ENCODE measurements at regions not wholly inside any gene's neighbourhood (a gene's known extent, or its start where the extent isn't known, plus 50 kb on each side); places are given as distances from the start of the nearest gene placed in this dataset.

GRCh38 chr3:73212683-73213082, 151.2 kb downstream of the EBLN2 start:
- Histone ChIP-seq H3K36me3 (no peaks in the 10 kb centered on the region), H3K4me3 (no peak overlapping the region), H3K27ac (no peak overlapping the region), H3K9me3 (no peaks in the 10 kb centered on the region), H3K4me1 (peaks cover 6% of the 10 kb centered on the region), H3K27me3 (no peaks in the 10 kb centered on the region)
- DNase-seq (ENCODE audit: low spot score in 2 of 2), result no peak
- WGBS, result 67% methylated on average over 3 of the region's 3 CpGs
- TF ChIP-seq POLR2AphosphoS5 (IDR thresholded peaks at IDR 0.05), result no peak
- TF ChIP-seq, protein P1, sequence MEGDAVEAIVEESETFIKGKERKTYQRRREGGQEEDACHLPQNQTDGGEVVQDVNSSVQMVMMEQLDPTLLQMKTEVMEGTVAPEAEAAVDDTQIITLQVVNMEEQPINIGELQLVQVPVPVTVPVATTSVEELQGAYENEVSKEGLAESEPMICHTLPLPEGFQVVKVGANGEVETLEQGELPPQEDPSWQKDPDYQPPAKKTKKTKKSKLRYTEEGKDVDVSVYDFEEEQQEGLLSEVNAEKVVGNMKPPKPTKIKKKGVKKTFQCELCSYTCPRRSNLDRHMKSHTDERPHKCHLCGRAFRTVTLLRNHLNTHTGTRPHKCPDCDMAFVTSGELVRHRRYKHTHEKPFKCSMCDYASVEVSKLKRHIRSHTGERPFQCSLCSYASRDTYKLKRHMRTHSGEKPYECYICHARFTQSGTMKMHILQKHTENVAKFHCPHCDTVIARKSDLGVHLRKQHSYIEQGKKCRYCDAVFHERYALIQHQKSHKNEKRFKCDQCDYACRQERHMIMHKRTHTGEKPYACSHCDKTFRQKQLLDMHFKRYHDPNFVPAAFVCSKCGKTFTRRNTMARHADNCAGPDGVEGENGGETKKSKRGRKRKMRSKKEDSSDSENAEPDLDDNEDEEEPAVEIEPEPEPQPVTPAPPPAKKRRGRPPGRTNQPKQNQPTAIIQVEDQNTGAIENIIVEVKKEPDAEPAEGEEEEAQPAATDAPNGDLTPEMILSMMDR (IDR thresholded peaks at IDR 0.05), result no peak
- no peak for TF ChIP-seq POLR2A (IDR thresholded peaks at IDR 0.05)

DNA sequence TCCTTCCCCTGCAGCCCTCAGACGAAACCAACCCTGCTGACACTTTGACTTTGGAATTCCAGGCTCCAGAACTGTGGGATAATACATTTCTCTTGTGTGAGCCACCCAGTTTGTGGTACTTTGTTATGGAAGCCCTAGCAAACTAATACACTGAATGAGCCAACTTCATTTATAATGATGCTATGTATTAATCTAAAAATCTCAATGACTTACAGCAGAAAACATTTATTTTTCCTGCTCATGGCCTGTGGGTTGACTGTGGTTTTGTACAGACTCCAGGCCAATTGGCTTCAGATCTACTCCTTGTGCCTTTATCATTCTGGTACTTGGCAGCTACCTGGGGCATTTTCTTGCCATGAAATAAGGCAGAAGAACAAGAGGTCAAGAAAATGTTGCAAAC, 152.4 kb downstream of the EBLN2 start:
- Histone ChIP-seq H3K27ac (no peak overlapping the region), H3K4me3 (no peak overlapping the region), H3K27me3 (no peaks in the 10 kb centered on the region), H3K36me3 (no peaks in the 10 kb centered on the region), H3K4me1 (peaks cover 6% of the 10 kb centered on the region), H3K9me3 (no peaks in the 10 kb centered on the region)
- TF ChIP-seq, protein P1 (IDR thresholded peaks at IDR 0.05), result no peak
- no peak for TF ChIP-seq POLR2AphosphoS5 (IDR thresholded peaks at IDR 0.05)
- no peak for TF ChIP-seq EP300 (IDR thresholded peaks at IDR 0.05)
- no peak for TF ChIP-seq POLR2A (IDR thresholded peaks at IDR 0.05)
- WGBS, result 94% methylated on average over 1 of the region's 1 CpG
- no peak for DNase-seq (ENCODE audit: low spot score in 2 of 2)

DNA sequence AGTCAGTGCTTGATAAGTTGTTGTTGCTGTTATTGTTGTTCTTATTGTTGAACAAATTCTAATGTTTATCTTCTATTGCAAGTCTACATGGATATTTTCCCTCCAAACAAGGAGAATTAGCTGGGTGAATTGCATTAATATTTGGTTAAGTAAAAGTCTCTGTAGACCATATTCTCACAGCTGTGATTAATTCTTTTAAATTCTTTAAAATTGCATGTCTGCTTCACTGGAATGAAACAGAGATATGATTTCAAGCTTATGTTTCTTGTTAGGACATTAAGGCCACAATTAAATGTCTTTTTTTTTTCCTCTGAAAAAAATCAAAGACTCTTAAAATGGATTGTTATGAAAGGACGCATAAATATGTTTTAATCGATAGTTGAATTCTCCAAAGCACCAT, 153.4 kb downstream of the EBLN2 start:
- WGBS, result 57% methylated on average over 2 of the region's 2 CpGs
- DNase-seq (ENCODE audit: low spot score in 2 of 2), result no peak
- Histone ChIP-seq H3K4me1 (peaks cover 6% of the 10 kb centered on the region), H3K36me3 (no peaks in the 10 kb centered on the region), H3K4me3 (no peak overlapping the region), H3K9me3 (no peaks in the 10 kb centered on the region), H3K27me3 (no peaks in the 10 kb centered on the region), H3K27ac (no peak overlapping the region)
- TF ChIP-seq, protein P1 (IDR thresholded peaks at IDR 0.05), result no peak
- TF ChIP-seq POLR2AphosphoS5 (IDR thresholded peaks at IDR 0.05) (no peak), POLR2A (IDR thresholded peaks at IDR 0.05) (no peak), EP300 (IDR thresholded peaks at IDR 0.05) (no peak)

DNA sequence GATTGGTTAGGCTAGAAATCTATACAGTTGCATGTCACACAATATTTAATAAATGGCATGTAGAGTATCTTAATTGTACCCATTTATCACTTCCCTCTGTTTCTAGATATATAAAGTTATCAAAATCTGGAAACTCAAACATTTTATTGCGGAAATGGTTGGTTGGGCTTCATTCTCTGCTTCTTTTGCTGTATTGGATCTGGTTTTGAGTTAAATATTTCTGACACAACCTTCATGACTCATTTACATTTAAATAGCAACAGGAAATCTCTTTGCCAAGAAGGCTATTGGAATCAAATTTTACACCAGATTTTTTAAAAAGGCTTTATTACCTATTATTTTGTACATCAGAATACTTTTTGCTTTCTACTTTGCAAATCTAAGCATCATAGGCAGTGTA, 153.8 kb downstream of the EBLN2 start:
- Histone ChIP-seq H3K4me1 (peaks cover 6% of the 10 kb centered on the region), H3K27me3 (no peaks in the 10 kb centered on the region), H3K27ac (no peak overlapping the region), H3K36me3 (no peaks in the 10 kb centered on the region), H3K4me3 (no peak overlapping the region), H3K9me3 (no peaks in the 10 kb centered on the region)
- TF ChIP-seq, protein P1 (IDR thresholded peaks at IDR 0.05), result no peak
- TF ChIP-seq POLR2A (IDR thresholded peaks at IDR 0.05), result no peak
- no peak for TF ChIP-seq EP300 (IDR thresholded peaks at IDR 0.05)
- TF ChIP-seq POLR2AphosphoS5 (IDR thresholded peaks at IDR 0.05), result no peak
- WGBS, result 62% methylated on average over 1 of the region's 1 CpG
- no peak for DNase-seq (ENCODE audit: low spot score in 2 of 2)

DNA sequence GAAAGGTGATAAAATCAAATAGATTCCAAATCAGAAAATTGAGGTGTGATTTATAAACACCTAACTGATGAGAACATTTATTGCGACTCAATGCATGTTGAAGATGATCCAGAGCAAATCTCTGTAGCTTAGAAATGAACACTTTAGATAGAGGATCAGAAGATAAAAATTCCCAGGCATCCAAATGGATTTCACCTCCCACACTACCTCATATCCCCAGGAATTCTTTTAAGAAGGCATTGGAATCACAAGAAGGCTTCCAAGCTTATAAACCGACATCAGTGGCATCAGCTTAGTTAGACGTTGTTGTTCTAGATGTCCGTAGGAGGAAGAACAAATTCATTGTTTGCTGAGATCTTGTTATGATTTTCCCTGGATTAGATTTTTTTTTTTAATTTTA, 154.4 kb downstream of the EBLN2 start:
- Histone ChIP-seq H3K4me1 (peaks cover 6% of the 10 kb centered on the region), H3K9me3 (no peaks in the 10 kb centered on the region), H3K27me3 (no peaks in the 10 kb centered on the region), H3K36me3 (no peaks in the 10 kb centered on the region), H3K27ac (no peak overlapping the region), H3K4me3 (no peak overlapping the region)
- no peak for DNase-seq (ENCODE audit: low spot score in 2 of 2)
- 48% methylated on average over 4 of the region's 4 CpGs for WGBS
- TF ChIP-seq POLR2AphosphoS5 (IDR thresholded peaks at IDR 0.05) (no peak), EP300 (IDR thresholded peaks at IDR 0.05) (no peak), POLR2A (IDR thresholded peaks at IDR 0.05) (no peak)
- TF ChIP-seq, protein P1 (IDR thresholded peaks at IDR 0.05), result no peak
